ENCODE measurements at regions not wholly inside any gene's neighbourhood (a gene's known extent, or its start where the extent isn't known, plus 50 kb on each side); places are given as distances from the start of the nearest gene placed in this dataset.
"Not testable (repeated sequence)": the region's sequence is repeated elsewhere in the genome, so short reads cannot be mapped to it uniquely, and the experiment has no call there.

GRCh38 chr2:49664827-49665226 lies 510.5 kb upstream of the FSHR start:
- H3K4me1 Mint-ChIP-seq = no peaks in the 10 kb centered on the region
- H3K27ac Mint-ChIP-seq = no peak overlapping the region
- H3K9me3 Mint-ChIP-seq = no peaks in the 10 kb centered on the region
- H3K27me3 Mint-ChIP-seq = no peaks in the 10 kb centered on the region
- no peak for ATAC-seq
- no peaks in the 10 kb centered on the region for H3K36me3 Mint-ChIP-seq
- no peak overlapping the region for H3K4me3 Mint-ChIP-seq

GRCh38 chr2:49661809-49662208 lies 507.5 kb upstream of the FSHR start:
- Mint-ChIP-seq H3K27ac (no peak overlapping the region), H3K9me3 (no peaks in the 10 kb centered on the region), H3K4me3 (no peak overlapping the region), H3K36me3 (no peaks in the 10 kb centered on the region), H3K27me3 (no peaks in the 10 kb centered on the region), H3K4me1 (no peaks in the 10 kb centered on the region)
- no peak for ATAC-seq

- no peaks in the 10 kb centered on the region for H3K36me3 Mint-ChIP-seq
- no peaks in the 10 kb centered on the region for H3K9me3 Mint-ChIP-seq
- H3K4me3 Mint-ChIP-seq = no peak overlapping the region
- no peak for ATAC-seq
- no peaks in the 10 kb centered on the region for H3K4me1 Mint-ChIP-seq
- no peaks in the 10 kb centered on the region for H3K27me3 Mint-ChIP-seq
- H3K27ac Mint-ChIP-seq = no peak overlapping the region
Measured at GRCh38 chr2:49656853-49657252, 502.5 kb upstream of the FSHR start.

- H3K9me3 Mint-ChIP-seq = peaks cover 7% of the 10 kb centered on the region
- ATAC-seq = no peak
- no peaks in the 10 kb centered on the region for H3K36me3 Mint-ChIP-seq
- no peaks in the 10 kb centered on the region for H3K27me3 Mint-ChIP-seq
- H3K27ac Mint-ChIP-seq = no peak overlapping the region
- no peaks in the 10 kb centered on the region for H3K4me1 Mint-ChIP-seq
- H3K4me3 Mint-ChIP-seq = no peak overlapping the region
Measured at GRCh38 chr2:49643149-49643548, 488.8 kb upstream of the FSHR start.

GRCh38 chr2:49640630-49641029 lies 486.3 kb upstream of the FSHR start:
- H3K4me1 Mint-ChIP-seq = no peaks in the 10 kb centered on the region
- ATAC-seq = no peak
- H3K9me3 Mint-ChIP-seq = peaks cover 6% of the 10 kb centered on the region

GRCh38 chr2:49621016-49621415 lies 466.7 kb upstream of the FSHR start:
- Mint-ChIP-seq H3K4me3 (no peak overlapping the region), H3K9me3 (no peaks in the 10 kb centered on the region), H3K36me3 (no peaks in the 10 kb centered on the region), H3K27ac (no peak overlapping the region), H3K27me3 (no peaks in the 10 kb centered on the region), H3K4me1 (no peaks in the 10 kb centered on the region)
- no peak for ATAC-seq

More at GRCh38 chr2:49640630-49641029, 486.3 kb upstream of the FSHR start:
- Mint-ChIP-seq H3K27ac (no peak overlapping the region), H3K36me3 (no peaks in the 10 kb centered on the region), H3K27me3 (no peaks in the 10 kb centered on the region), H3K4me3 (no peak overlapping the region)

GRCh38 chr2:49619804-49620203 lies 465.5 kb upstream of the FSHR start:
- ATAC-seq = no peak
- Mint-ChIP-seq H3K4me3 (no peak overlapping the region), H3K27ac (no peak overlapping the region), H3K4me1 (no peaks in the 10 kb centered on the region), H3K36me3 (no peaks in the 10 kb centered on the region), H3K27me3 (no peaks in the 10 kb centered on the region), H3K9me3 (no peaks in the 10 kb centered on the region)

GRCh38 chr2:49618491-49618890 lies 464.2 kb upstream of the FSHR start:
- ATAC-seq = no peak
- no peak overlapping the region for H3K4me3 Mint-ChIP-seq
- no peaks in the 10 kb centered on the region for H3K9me3 Mint-ChIP-seq
- H3K27ac Mint-ChIP-seq = no peak overlapping the region
- H3K4me1 Mint-ChIP-seq = no peaks in the 10 kb centered on the region
- no peaks in the 10 kb centered on the region for H3K27me3 Mint-ChIP-seq
- no peaks in the 10 kb centered on the region for H3K36me3 Mint-ChIP-seq

- no peaks in the 10 kb centered on the region for H3K4me1 Mint-ChIP-seq
- no peaks in the 10 kb centered on the region for H3K36me3 Mint-ChIP-seq
- no peak overlapping the region for H3K4me3 Mint-ChIP-seq
- no peaks in the 10 kb centered on the region for H3K9me3 Mint-ChIP-seq
- ATAC-seq = no peak
- no peaks in the 10 kb centered on the region for H3K27me3 Mint-ChIP-seq
- H3K27ac Mint-ChIP-seq = no peak overlapping the region
Measured at GRCh38 chr2:49616800-49617199, 462.5 kb upstream of the FSHR start.

GRCh38 chr2:49611796-49612195 lies 457.5 kb upstream of the FSHR start:
- H3K27ac Mint-ChIP-seq, H3K27me3 Mint-ChIP-seq, H3K4me3 Mint-ChIP-seq, H3K9me3 Mint-ChIP-seq, ATAC-seq, H3K36me3 Mint-ChIP-seq, H3K4me1 Mint-ChIP-seq: not testable (repeated sequence)

GRCh38 chr2:49600524-49600923 lies 446.2 kb upstream of the FSHR start:
- no peak overlapping the region for H3K4me3 Mint-ChIP-seq
- H3K27me3 Mint-ChIP-seq = no peaks in the 10 kb centered on the region
- no peaks in the 10 kb centered on the region for H3K4me1 Mint-ChIP-seq
- no peak for ATAC-seq
- peaks cover 4% of the 10 kb centered on the region for H3K9me3 Mint-ChIP-seq
- H3K27ac Mint-ChIP-seq = no peak overlapping the region
- no peaks in the 10 kb centered on the region for H3K36me3 Mint-ChIP-seq

- peaks cover 7% of the 10 kb centered on the region for H3K9me3 Mint-ChIP-seq
- H3K36me3 Mint-ChIP-seq = no peaks in the 10 kb centered on the region
- ATAC-seq = no peak
- H3K27me3 Mint-ChIP-seq = no peaks in the 10 kb centered on the region
- no peak overlapping the region for H3K27ac Mint-ChIP-seq
- no peak overlapping the region for H3K4me3 Mint-ChIP-seq
- H3K4me1 Mint-ChIP-seq = no peaks in the 10 kb centered on the region
Measured at GRCh38 chr2:49598231-49598630, 443.9 kb upstream of the FSHR start.

- no peak for ATAC-seq
- no peaks in the 10 kb centered on the region for H3K27me3 Mint-ChIP-seq
- no peaks in the 10 kb centered on the region for H3K36me3 Mint-ChIP-seq
- H3K27ac Mint-ChIP-seq = no peak overlapping the region
- no peaks in the 10 kb centered on the region for H3K9me3 Mint-ChIP-seq
- H3K4me1 Mint-ChIP-seq = no peaks in the 10 kb centered on the region
- no peak overlapping the region for H3K4me3 Mint-ChIP-seq
Measured at GRCh38 chr2:49585921-49586320, 431.6 kb upstream of the FSHR start.

- ATAC-seq = no peak
- H3K9me3 Mint-ChIP-seq = no peaks in the 10 kb centered on the region
- no peak overlapping the region for H3K4me3 Mint-ChIP-seq
- no peak overlapping the region for H3K27ac Mint-ChIP-seq
- H3K36me3 Mint-ChIP-seq = no peaks in the 10 kb centered on the region
- no peaks in the 10 kb centered on the region for H3K4me1 Mint-ChIP-seq
- no peaks in the 10 kb centered on the region for H3K27me3 Mint-ChIP-seq
Measured at GRCh38 chr2:49582946-49583345, 428.6 kb upstream of the FSHR start.

- Mint-ChIP-seq H3K4me1 (no peaks in the 10 kb centered on the region), H3K4me3 (no peak overlapping the region), H3K27ac (no peak overlapping the region), H3K9me3 (peaks cover 1% of the 10 kb centered on the region), H3K27me3 (no peaks in the 10 kb centered on the region), H3K36me3 (no peaks in the 10 kb centered on the region)
- no peak for ATAC-seq
Measured at GRCh38 chr2:49577041-49577440, 422.7 kb upstream of the FSHR start.

GRCh38 chr2:49569176-49569575 lies 414.9 kb upstream of the FSHR start:
- Mint-ChIP-seq H3K9me3 (peaks cover 8% of the 10 kb centered on the region), H3K4me3 (no peak overlapping the region), H3K27ac (no peak overlapping the region), H3K27me3 (no peaks in the 10 kb centered on the region), H3K36me3 (no peaks in the 10 kb centered on the region), H3K4me1 (no peaks in the 10 kb centered on the region)
- ATAC-seq = no peak

Measured in stimulated activated memory B cell treated with anti-CD40 and anti-IgM and Interleukin-4, amounts not matched to agents 10 μg/mL and 1 μg/mL and 100 μg/mL, for 72 hours (primary cell).